HEK293 (cell line): ENCODE measurements at regions not wholly inside any gene's neighbourhood (a gene's known extent, or its start where the extent isn't known, plus 50 kb on each side); places are given as distances from the start of the nearest gene placed in this dataset.
"Not testable (repeated sequence)": the region's sequence is repeated elsewhere in the genome, so short reads cannot be mapped to it uniquely, and the experiment has no call there.

Experiments
- CTCF ChIP-seq: fragments of 450-650 bp; formaldehyde crosslinking; IDR thresholded peaks from 2 replicates; pipeline ENCODE4 v1.5.1; 2016; ENCODE audit warnings: missing biosample characterization, missing genetic modification characterization
- ELK4 ChIP-seq: IDR thresholded peaks from 2 replicates; pipeline ENCODE4 v1.6.1; 2011; ENCODE audit warnings: mild to moderate bottlenecking, low read depth, low read length, borderline replicate concordance
- HOXA7 ChIP-seq: sonication (generic); formaldehyde crosslinking; IDR thresholded peaks from 2 replicates; pipeline ENCODE4 v1.8.1; 2022; ENCODE audit warnings: missing genetic modification reagents, borderline replicate concordance
- PBX3 ChIP-seq: sonication (generic); formaldehyde crosslinking; IDR thresholded peaks from 2 replicates; pipeline ENCODE4 v1.8.1; 2022; ENCODE audit warnings: mild to moderate bottlenecking, moderate library complexity, missing genetic modification reagents
- PRDM6 ChIP-seq: fragments of 450-650 bp; formaldehyde crosslinking; IDR thresholded peaks from 2 replicates; pipeline ENCODE4 v1.5.1; 2017; ENCODE audit warnings: missing biosample characterization, missing genetic modification characterization
- SCRT1 ChIP-seq: fragments of 450-650 bp; formaldehyde crosslinking; IDR thresholded peaks from 2 replicates; pipeline ENCODE4 v1.5.1; 2016; ENCODE audit warnings: missing biosample characterization, missing genetic modification characterization, borderline replicate concordance
- YY1 ChIP-seq: fragments of 450-650 bp; formaldehyde crosslinking; IDR thresholded peaks from 2 replicates; pipeline ENCODE4 v1.5.1; 2018; ENCODE audit warnings: missing biosample characterization, missing genetic modification characterization
- ZFP41 ChIP-seq: fragments of 450-650 bp; formaldehyde crosslinking; IDR thresholded peaks from 2 replicates; pipeline ENCODE4 v1.5.1; 2016; ENCODE audit warnings: missing biosample characterization, missing genetic modification characterization, borderline replicate concordance
- ZNF274 ChIP-seq, 2 experiments: fragments of 200-500 bp in 1 of 2; fragments of 450-650 bp in 1 of 2; sonication (Bioruptor generic) in 1 of 2; formaldehyde crosslinking in 1 of 2; IDR thresholded peaks; 2 replicates each; pipeline versions ENCODE4 v1.5.1 to v1.6.1; 2014 to 2016; ENCODE audit warnings: borderline replicate concordance in 1 of 2, inconsistent platforms in 1 of 2, low read length in 1 of 2, missing biosample characterization in 1 of 2, missing genetic modification characterization in 1 of 2
- ZNF341 ChIP-seq: fragments of 450-650 bp; formaldehyde crosslinking; IDR thresholded peaks from 2 replicates; pipeline ENCODE4; 2016; ENCODE audit warnings: low read depth, missing biosample characterization, missing genetic modification characterization
- ZNF518A ChIP-seq: fragments of 450-650 bp; formaldehyde crosslinking; conservative IDR thresholded peaks from 2 replicates; pipeline ENCODE4 v1.5.1; 2016; ENCODE audit warnings: low read depth, missing biosample characterization, missing genetic modification characterization
- ZNF530 ChIP-seq: fragments of 450-650 bp; formaldehyde crosslinking; IDR thresholded peaks from 2 replicates; pipeline ENCODE4 v1.5.1; 2016; ENCODE audit warnings: low read depth, missing biosample characterization, missing genetic modification characterization
- ZNF76 ChIP-seq: fragments of 450-650 bp; formaldehyde crosslinking; IDR thresholded peaks from 2 replicates; pipeline ENCODE4; 2016; ENCODE audit warnings: low read depth, missing biosample characterization, missing genetic modification characterization, borderline replicate concordance

- TF ChIP-seq CTCF (tag by site-specific recombination); ZNF274 (IDR thresholded peaks at IDR 0.05; ENCODE audit: low read length); ZNF274 (tag by site-specific recombination; IDR thresholded peaks at IDR 0.05; ENCODE audit: borderline replicate concordance); SCRT1 (tag by site-specific recombination); ZFP41; ZNF518A; ELK4; HOXA7 (CRISPR knock-in tag); ZNF76 (tag by site-specific recombination); ZNF530 (tag by site-specific recombination); PBX3 (CRISPR knock-in tag); PRDM6 (tag by site-specific recombination); ZNF341 (tag by site-specific recombination); YY1 (tag by site-specific recombination): not testable (repeated sequence)
Observed at GRCh38 chr9:42534325-42534983, 351.0 kb downstream of the SPATA31A6 start.
